H1 (cell line): ENCODE measurements at regions not wholly inside any gene's neighbourhood (a gene's known extent, or its start where the extent isn't known, plus 50 kb on each side); places are given as distances from the start of the nearest gene placed in this dataset.

Experiments
- CTCF ChIA-PET: fragments of 300-600 bp; sonication (Branson Sonifier 250); formaldehyde crosslinking; loops from one replicate; lab custom pipeline; 2021; ENCODE audit not compliant: partially characterized antibody; lab: Charles Lee
- POLR2A ChIA-PET: fragments of 300-600 bp; sonication (Branson Sonifier 250); formaldehyde crosslinking; loops from one replicate; lab custom pipeline; 2021; ENCODE audit warnings: inconsistent platforms; ENCODE audit not compliant: partially characterized antibody; lab: Charles Lee
- DNase-seq, 2 experiments: peaks; one replicate each; pipeline versions ENCODE4 v3.0.0 to v3.0.0-alpha.2; 2010 to 2022; ENCODE audit warnings: low spot score in 2 of 2, low read depth in 1 of 2, mixed read lengths in 1 of 2
- FAIRE-seq: peaks from 2 replicates; lab custom pipeline; 2011; peaks lifted over from hg19 to GRCh38; lab: Jason Lieb, UNC
- H2AFZ ChIP-seq: 2 replicates; pipeline ENCODE4 v1.8.1; 2012; ENCODE audit warnings: low read length, inconsistent platforms
- H2AK5ac ChIP-seq: 2 replicates; pipeline ENCODE4 v1.6.1; 2013; ENCODE audit warnings: low read depth, low read length
- H2BK120ac ChIP-seq: replicated peaks from 2 replicates; pipeline ENCODE3; 2013; ENCODE audit warnings: low read depth, low read length, inconsistent platforms
- H2BK12ac ChIP-seq: 2 replicates; pipeline ENCODE4 v1.6.1; 2013; ENCODE audit warnings: low read depth, low read length
- H2BK15ac ChIP-seq: 2 replicates; pipeline ENCODE4 v1.6.1; 2013; ENCODE audit warnings: low read length
- H2BK20ac ChIP-seq: 2 replicates; pipeline ENCODE4 v1.6.1; 2013; ENCODE audit warnings: low read length
- H2BK5ac ChIP-seq: 2 replicates; pipeline ENCODE4 v1.6.1; 2013; ENCODE audit warnings: low read depth, low read length
- H3K14ac ChIP-seq: 2 replicates; pipeline ENCODE4 v1.6.1; 2013; ENCODE audit warnings: inconsistent platforms; ENCODE audit not compliant: insufficient read length
- H3K18ac ChIP-seq: 2 replicates; pipeline ENCODE4 v1.6.1; 2013; ENCODE audit warnings: low read length; ENCODE audit errors: extremely low read depth
- H3K23ac ChIP-seq: 2 replicates; pipeline ENCODE4 v1.6.1; 2013; ENCODE audit warnings: inconsistent platforms; ENCODE audit not compliant: insufficient read length
- H3K23me2 ChIP-seq: 2 replicates; pipeline ENCODE4 v1.6.1; 2013; ENCODE audit warnings: low read depth, low read length
- H3K27ac ChIP-seq: 2 replicates; pipeline ENCODE4 v1.6.1; 2011; ENCODE audit warnings: low read depth, low read length, inconsistent platforms
- H3K27me3 ChIP-seq, 4 experiments: replicated peaks in 1 of 4; 1 replicate in 1 of 4; 2 replicates in 3 of 4; pipeline versions ENCODE4 v1.6.1 to v1.8.1; 2011 to 2013; ENCODE audit warnings: low read length in 3 of 4, mild to moderate bottlenecking in 3 of 4, inconsistent platforms in 2 of 4, mixed read lengths in 2 of 4, moderate library complexity in 1 of 4; ENCODE audit not compliant: control insufficient read depth in 3 of 4, insufficient read depth in 3 of 4; ENCODE audit errors: extremely low read depth in 1 of 4
- H3K36me3 ChIP-seq, 4 experiments: 2 replicates each; pipeline versions ENCODE4 v1.6.1 to v1.8.1; 2011 to 2013; ENCODE audit warnings: mild to moderate bottlenecking in 4 of 4, low read length in 3 of 4, moderate library complexity in 2 of 4, control low read depth in 1 of 4, inconsistent platforms in 1 of 4; ENCODE audit not compliant: insufficient read depth in 4 of 4, control insufficient read depth in 2 of 4
- H3K4ac ChIP-seq: replicated peaks from 2 replicates; pipeline ENCODE3; 2013; ENCODE audit warnings: low read length, low read depth, mixed read lengths, inconsistent platforms; ENCODE audit not compliant: insufficient read length
- H3K4me1 ChIP-seq, 4 experiments: replicated peaks in 1 of 4; 1 replicate in 1 of 4; 2 replicates in 3 of 4; pipeline versions ENCODE4 v1.6.1 to v1.8.1; 2011 to 2013; ENCODE audit warnings: low read length in 3 of 4, inconsistent platforms in 2 of 4, mixed read lengths in 1 of 4; ENCODE audit not compliant: insufficient read depth in 4 of 4, control insufficient read depth in 3 of 4
- H3K4me2 ChIP-seq, 2 experiments: 2 replicates each; pipeline versions ENCODE4 v1.6.1 to v1.8.1; 2011 to 2013; ENCODE audit warnings: low read depth in 2 of 2, low read length in 2 of 2, control low read depth in 1 of 2, inconsistent platforms in 1 of 2, mild to moderate bottlenecking in 1 of 2; ENCODE audit not compliant: insufficient read depth in 1 of 2
- H3K4me3 ChIP-seq, 4 experiments: fragments of 200-600, 300-600 bp in 1 of 4; sonication (generic), shearing (Covaris generic), sonication (Bioruptor Twin) in 1 of 4; 2 replicates each; pipeline versions ENCODE4 v1.5.1 to v1.8.1; 2011 to 2016; ENCODE audit warnings: low read length in 4 of 4, low read depth in 3 of 4, control low read depth in 2 of 4, inconsistent platforms in 2 of 4, mild to moderate bottlenecking in 2 of 4, mixed read lengths in 1 of 4, moderate library complexity in 1 of 4; ENCODE audit not compliant: insufficient read depth in 2 of 4; ENCODE audit errors: extremely low read depth in 1 of 4
- H3K56ac ChIP-seq: replicated peaks from 2 replicates; pipeline ENCODE3; 2013; ENCODE audit warnings: low read depth, mild to moderate bottlenecking, mixed read lengths, low read length, inconsistent platforms; ENCODE audit not compliant: insufficient read length
- H3K79me1 ChIP-seq: 2 replicates; pipeline ENCODE4 v1.6.1; 2013; ENCODE audit warnings: low read depth, low read length, control low read depth
- H3K79me2 ChIP-seq, 2 experiments: 2 replicates each; pipeline versions ENCODE4 v1.6.1 to v1.8.1; 2012 to 2013; ENCODE audit warnings: low read length in 2 of 2, mild to moderate bottlenecking in 2 of 2, inconsistent platforms in 1 of 2; ENCODE audit not compliant: insufficient read depth in 2 of 2, control insufficient read depth in 1 of 2
- H3K9ac ChIP-seq, 4 experiments: replicated peaks in 1 of 4; 1 replicate in 1 of 4; 2 replicates in 3 of 4; pipeline versions ENCODE4 v1.6.1 to v1.8.1; 2011 to 2013; ENCODE audit warnings: low read depth in 3 of 4, low read length in 3 of 4, control low read depth in 2 of 4, mild to moderate bottlenecking in 2 of 4, moderate library complexity in 2 of 4, inconsistent platforms in 1 of 4; ENCODE audit errors: extremely low read depth in 1 of 4
- H3K9me3 ChIP-seq, 2 experiments: 2 replicates each; pipeline versions ENCODE4 v1.6.1 to v1.8.1; 2012 to 2013; ENCODE audit warnings: mild to moderate bottlenecking in 2 of 2, moderate library complexity in 2 of 2, control low read depth in 1 of 2, inconsistent platforms in 1 of 2, low read depth in 1 of 2, low read length in 1 of 2, mixed read lengths in 1 of 2; ENCODE audit not compliant: insufficient read depth in 2 of 2
- H4K20me1 ChIP-seq, 2 experiments: replicated peaks in 1 of 2; 2 replicates each; pipeline versions ENCODE3 to v1.8.1; 2011 to 2013; ENCODE audit warnings: inconsistent platforms in 2 of 2, low read length in 2 of 2, mild to moderate bottlenecking in 1 of 2; ENCODE audit not compliant: insufficient read depth in 2 of 2, control insufficient read depth in 1 of 2
- H4K5ac ChIP-seq: 2 replicates; pipeline ENCODE4 v1.6.1; 2013; ENCODE audit warnings: low read length, low read depth, mixed read lengths, inconsistent platforms; ENCODE audit not compliant: insufficient read length
- H4K8ac ChIP-seq: 2 replicates; pipeline ENCODE4 v1.8.0; 2013; ENCODE audit warnings: mild to moderate bottlenecking, moderate library complexity, low read length, inconsistent platforms; ENCODE audit not compliant: insufficient read depth; ENCODE audit errors: extremely low read depth
- H4K91ac ChIP-seq: replicated peaks from 2 replicates; pipeline ENCODE3; 2013; ENCODE audit warnings: low read length, mixed read lengths, inconsistent platforms; ENCODE audit not compliant: insufficient read length
- CTCF ChIP-seq, 3 experiments: IDR thresholded peaks; 1 replicate in 2 of 3; 2 replicates in 1 of 3; pipeline versions ENCODE4 v1.5.1 to v1.6.1; 2011; ENCODE audit warnings: low read length in 3 of 3, mild to moderate bottlenecking in 3 of 3, inconsistent platforms in 2 of 3, low read depth in 1 of 3, moderate library complexity in 1 of 3; ENCODE audit not compliant: insufficient read depth in 1 of 3; ENCODE audit errors: control extremely low read depth in 1 of 3
- EP300 ChIP-seq, 2 experiments: IDR thresholded peaks; 1 replicate in 1 of 2; 2 replicates in 1 of 2; pipeline ENCODE4 v1.6.1; 2011 to 2012; ENCODE audit warnings: low read depth in 2 of 2, low read length in 2 of 2, mild to moderate bottlenecking in 2 of 2, borderline replicate concordance in 1 of 2, inconsistent platforms in 1 of 2, moderate library complexity in 1 of 2
- EZH2 ChIP-seq: fragments of 200-600 bp; sonication (generic); IDR thresholded peaks from 2 replicates; pipeline ENCODE4 v1.7.1; 2012; ENCODE audit warnings: low read depth, mild to moderate bottlenecking, moderate library complexity, low read length, inconsistent platforms; ENCODE audit not compliant: severe bottlenecking
- HDAC6 ChIP-seq: IDR thresholded peaks from one replicate; pipeline ENCODE4 v1.7.1; 2012; ENCODE audit warnings: low read depth, mild to moderate bottlenecking, inconsistent platforms, low read length, moderate library complexity
- JUN ChIP-seq: IDR thresholded peaks from 2 replicates; pipeline ENCODE4 v1.6.1; 2011; ENCODE audit warnings: low read depth, mild to moderate bottlenecking, improper control_type of control experiment, low read length
- MAFK ChIP-seq: IDR thresholded peaks from 2 replicates; pipeline ENCODE4 v1.6.1; 2012; ENCODE audit warnings: low read depth, mild to moderate bottlenecking, improper control_type of control experiment, low read length
- POU5F1 ChIP-seq: IDR thresholded peaks from 2 replicates; pipeline ENCODE4 v1.6.1; 2011; ENCODE audit warnings: low read depth, mild to moderate bottlenecking, low read length, moderate library complexity
- RXRA ChIP-seq: IDR thresholded peaks from 2 replicates; pipeline ENCODE4 v1.6.1; 2011; ENCODE audit warnings: low read depth, mild to moderate bottlenecking, low read length, moderate library complexity; ENCODE audit not compliant: insufficient read depth
- TEAD4 ChIP-seq: IDR thresholded peaks from 2 replicates; pipeline ENCODE4 v1.6.1; 2012; ENCODE audit warnings: low read depth, low read length, inconsistent platforms, mixed read lengths
- whole genome bisulfite sequencing, 2 experiments: shearing (Covaris generic) in 1 of 2; methylation state at CpG; one replicate each; pipeline versions ENCODE4 v1.1.6 to v1.1.7; 2013 to 2015; ENCODE audit warnings: low lambda C conversion rate in 2 of 2, mixed read lengths in 2 of 2, inconsistent platforms in 1 of 2, low coverage in 1 of 2, missing lambda C conversion rate in 1 of 2; ENCODE audit not compliant: insufficient replicate concordance in 2 of 2, insufficient coverage in 1 of 2, insufficient read length in 1 of 2; ENCODE audit errors: extremely low coverage in 1 of 2, missing lambda C conversion rate in 1 of 2; 5-methylcytosine and 5-hydroxymethylcytosine counted together

GRCh38 chr10:8614054-8614565, 559.6 kb downstream of the GATA3 start:
- Histone ChIP-seq H2BK12ac (no peak overlapping the region), H3K27me3 (no peaks in the 10 kb centered on the region), H2BK20ac (no peak overlapping the region), H3K79me2 (no peaks in the 10 kb centered on the region), H3K79me1 (no peaks in the 10 kb centered on the region), H3K9ac (no peak overlapping the region), H3K23ac (no peak overlapping the region), H3K4me2 (no peak overlapping the region), H3K23me2 (no peaks in the 10 kb centered on the region), H2BK15ac (no peak overlapping the region), H2AK5ac (no peak overlapping the region), H2AFZ (no peak overlapping the region), H4K91ac (no peak overlapping the region), H3K36me3 (no peaks in the 10 kb centered on the region), H3K27ac (no peak overlapping the region), H4K5ac (no peak overlapping the region), H3K14ac (no peak overlapping the region), H3K9me3 (no peaks in the 10 kb centered on the region), H2BK120ac (no peak overlapping the region), H2BK5ac (no peak overlapping the region), H3K4me3 (no peak overlapping the region), H3K18ac (no peak overlapping the region), H3K4me1 (no peaks in the 10 kb centered on the region), H3K56ac (no peak overlapping the region), H4K8ac (no peak overlapping the region), H3K4ac (no peak overlapping the region), H4K20me1 (no peaks in the 10 kb centered on the region)
- WGBS, 2 experiments: 94% methylated on average over 6 of the region's 6 CpGs; no CpG with 5 or more reads in 1 of the 2 experiments
- POLR2A ChIA-PET: no interaction called here
- CTCF ChIA-PET: no interaction called here
- FAIRE-seq (no peak), DNase-seq (no peak)
- TF ChIP-seq POU5F1 (no peak), EZH2 (no peak), EP300 (IDR thresholded peaks at IDR 0.05; ENCODE audit: borderline replicate concordance in 1 of 2, low read depth in 2 of 2, low read length in 2 of 2) (no peak), RXRA (no peak), CTCF (IDR thresholded peaks at IDR 0.05; ENCODE audit: control extremely low read depth in 1 of 3, insufficient read depth in 1 of 3, low read depth in 1 of 3, low read length in 3 of 3) (no peak), HDAC6 (no peak), TEAD4 (no peak), JUN (no peak), MAFK (no peak)
